Activated CD4-positive, alpha-beta memory T cell treated with anti-CD3 and anti-CD28 coated beads for 36 hours (primary cell): ENCODE measurements at regions not wholly inside any gene's neighbourhood (a gene's known extent, or its start where the extent isn't known, plus 50 kb on each side); places are given as distances from the start of the nearest gene placed in this dataset.
"Not testable (repeated sequence)": the region's sequence is repeated elsewhere in the genome, so short reads cannot be mapped to it uniquely, and the experiment has no call there.

Experiments
- CTCF ChIA-PET: fragments of 350-600 bp; sonication (Branson Sonifier 250); formaldehyde crosslinking; loops from one replicate; lab custom pipeline; 2021; ENCODE audit warnings: antibody characterized with exemption, inconsistent platforms; lab: Charles Lee
- POLR2A ChIA-PET: fragments of 350-600 bp; sonication (Branson Sonifier 250); formaldehyde crosslinking; loops from one replicate; lab custom pipeline; 2021; ENCODE audit warnings: antibody characterized with exemption; lab: Charles Lee
- DNase-seq: peaks from one replicate; pipeline ENCODE4 v3.0.0-alpha.2; 2020
- H3K27ac Mint-ChIP-seq: one replicate; pipeline ENCODE4 v1.8.0; 2021; ENCODE audit warnings: mixed read lengths
- H3K27me3 Mint-ChIP-seq: one replicate; pipeline ENCODE4 v1.8.0; 2021; ENCODE audit warnings: mixed read lengths
- H3K36me3 Mint-ChIP-seq: one replicate; pipeline ENCODE4 v1.8.0; 2021; ENCODE audit warnings: mixed read lengths
- H3K4me1 Mint-ChIP-seq: one replicate; pipeline ENCODE4 v1.8.0; 2021; ENCODE audit warnings: low read depth, mixed read lengths
- H3K4me3 Mint-ChIP-seq: one replicate; pipeline ENCODE4 v1.8.0; 2021; ENCODE audit warnings: mild to moderate bottlenecking, mixed read lengths
- H3K9me3 Mint-ChIP-seq: one replicate; pipeline ENCODE4 v1.8.0; 2021; ENCODE audit warnings: mixed read lengths
- intact Hi-C: fragments of 100-400 bp; cut with micrococcal nuclease; formaldehyde crosslinking; loops from one replicate; pipeline ENCODE4 v1.15.1; 2023

GRCh38 chr5:98524773-98525172, 248.7 kb upstream of the RGMB start:
- Mint-ChIP-seq H3K9me3 (no peaks in the 10 kb centered on the region), H3K4me1 (no peaks in the 10 kb centered on the region), H3K36me3 (no peaks in the 10 kb centered on the region), H3K27ac (no peak overlapping the region), H3K4me3 (no peak overlapping the region), H3K27me3 (peaks cover 2% of the 10 kb centered on the region)
- ChIA-PET CTCF (no interaction called here), POLR2A (no interaction called here)
- DNase-seq = no peak
- intact Hi-C loops = no loop called here

- no peak overlapping the region for H3K27ac Mint-ChIP-seq
- DNase-seq = no peak
- no peaks in the 10 kb centered on the region for H3K36me3 Mint-ChIP-seq
- CTCF ChIA-PET = no interaction called here
- intact Hi-C loops = no loop called here
- no peak overlapping the region for H3K4me3 Mint-ChIP-seq
- H3K9me3 Mint-ChIP-seq = no peaks in the 10 kb centered on the region
- POLR2A ChIA-PET = no interaction called here
- peaks cover 2% of the 10 kb centered on the region for H3K27me3 Mint-ChIP-seq
- no peaks in the 10 kb centered on the region for H3K4me1 Mint-ChIP-seq
These were observed 245.6 kb upstream of the RGMB start for GRCh38 chr5:98527846-98528245.

- H3K27me3 Mint-ChIP-seq = no peaks in the 10 kb centered on the region
- intact Hi-C loops = no loop called here
- H3K36me3 Mint-ChIP-seq = no peaks in the 10 kb centered on the region
- no peak overlapping the region for H3K4me3 Mint-ChIP-seq
- no peak overlapping the region for H3K27ac Mint-ChIP-seq
- ChIA-PET CTCF (no interaction called here), POLR2A (no interaction called here)
- no peaks in the 10 kb centered on the region for H3K4me1 Mint-ChIP-seq
- no peaks in the 10 kb centered on the region for H3K9me3 Mint-ChIP-seq
- DNase-seq = no peak
These were observed 244.1 kb upstream of the RGMB start for GRCh38 chr5:98529321-98529720.

GRCh38 chr5:98530224-98530623, 243.2 kb upstream of the RGMB start:
- intact Hi-C loops = no loop called here
- Mint-ChIP-seq H3K27ac (no peak overlapping the region), H3K27me3 (no peaks in the 10 kb centered on the region), H3K4me3 (no peak overlapping the region), H3K36me3 (no peaks in the 10 kb centered on the region), H3K9me3 (no peaks in the 10 kb centered on the region), H3K4me1 (no peaks in the 10 kb centered on the region)
- CTCF ChIA-PET = no interaction called here
- POLR2A ChIA-PET = no interaction called here
- no peak for DNase-seq

DNA sequence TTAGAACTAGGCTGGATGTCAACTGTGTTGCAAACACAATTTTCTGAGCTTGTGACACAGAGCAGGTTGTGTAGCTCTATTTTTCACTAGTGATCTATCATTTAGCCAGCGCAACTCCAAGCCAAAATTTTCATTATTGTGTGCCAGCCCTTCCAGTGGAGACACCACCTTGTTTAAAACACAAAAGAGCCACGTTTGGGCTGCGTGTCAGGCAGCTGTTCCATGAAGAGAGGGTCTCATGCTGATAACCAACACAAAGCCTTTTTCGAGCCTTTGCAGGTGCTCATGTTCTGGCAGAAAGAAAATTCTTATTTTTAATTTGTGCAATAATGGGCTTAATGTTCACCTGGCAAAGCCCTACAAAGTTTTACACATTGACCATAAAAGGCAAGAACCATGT, 237.6 kb upstream of the RGMB start:
- ChIA-PET CTCF (no interaction called here), POLR2A (no interaction called here)
- Mint-ChIP-seq H3K9me3 (peaks cover 3% of the 10 kb centered on the region), H3K27ac (no peak overlapping the region), H3K4me1 (no peaks in the 10 kb centered on the region), H3K27me3 (peaks cover 3% of the 10 kb centered on the region), H3K36me3 (peaks cover 1% of the 10 kb centered on the region), H3K4me3 (no peak overlapping the region)
- no peak for DNase-seq
- intact Hi-C loops = no loop called here

GRCh38 chr5:98540056-98540455, 233.4 kb upstream of the RGMB start:
- Mint-ChIP-seq H3K4me3 (no peak overlapping the region), H3K4me1 (no peaks in the 10 kb centered on the region), H3K36me3 (peaks cover 2% of the 10 kb centered on the region), H3K27ac (no peak overlapping the region), H3K27me3 (peaks cover 3% of the 10 kb centered on the region), H3K9me3 (peaks cover 19% of the 10 kb centered on the region)
- intact Hi-C loops = no loop called here
- CTCF ChIA-PET = no interaction called here
- POLR2A ChIA-PET = no interaction called here
- DNase-seq = no peak

GRCh38 chr5:98541641-98542040, 231.8 kb upstream of the RGMB start:
- no peak for DNase-seq

GRCh38 chr5:98543490-98543889, 230.0 kb upstream of the RGMB start:
- intact Hi-C loops = no loop called here
- POLR2A ChIA-PET = no interaction called here

More at GRCh38 chr5:98541641-98542040, 231.8 kb upstream of the RGMB start:
- ChIA-PET CTCF (no interaction called here), POLR2A (interaction anchor here (0.6 kb wide), 1 partner anchor 86 kb away, joined by 3 read pairs; no protein-coding TSS in a partner anchor)
- Mint-ChIP-seq H3K36me3 (peaks cover 2% of the 10 kb centered on the region), H3K27ac (no peak overlapping the region), H3K9me3 (peaks cover 19% of the 10 kb centered on the region), H3K4me3 (no peak overlapping the region), H3K27me3 (no peaks in the 10 kb centered on the region), H3K4me1 (no peaks in the 10 kb centered on the region)
- intact Hi-C loops = no loop called here

GRCh38 chr5:98546924-98547323, 226.5 kb upstream of the RGMB start:
- not testable (repeated sequence) for H3K27me3 Mint-ChIP-seq

More at GRCh38 chr5:98543490-98543889, 230.0 kb upstream of the RGMB start:
- no peak overlapping the region for H3K4me3 Mint-ChIP-seq
- H3K27ac Mint-ChIP-seq = no peak overlapping the region
- peaks cover 19% of the 10 kb centered on the region for H3K9me3 Mint-ChIP-seq
- DNase-seq = no peak
- H3K4me1 Mint-ChIP-seq = no peaks in the 10 kb centered on the region
- CTCF ChIA-PET = no interaction called here
- H3K27me3 Mint-ChIP-seq = no peaks in the 10 kb centered on the region
- peaks cover 2% of the 10 kb centered on the region for H3K36me3 Mint-ChIP-seq

DNA sequence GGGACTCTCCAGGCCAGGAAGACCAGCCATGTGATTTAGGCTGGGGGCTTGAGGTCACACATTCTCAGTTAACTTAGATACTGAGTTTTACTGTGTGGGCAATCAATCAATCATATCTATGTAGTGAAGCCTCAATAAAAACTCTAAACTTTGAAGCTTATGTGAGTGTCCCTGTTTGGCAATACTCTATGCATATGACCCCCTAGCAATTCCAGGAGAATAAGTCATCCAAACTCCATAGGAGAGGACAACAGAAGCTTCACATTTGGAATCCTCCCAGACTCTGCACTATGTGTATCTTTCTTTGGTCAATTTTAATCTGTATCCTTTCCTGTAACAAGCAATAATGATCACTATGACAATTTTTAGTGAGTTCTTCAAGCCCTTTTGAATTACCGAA, 216.8 kb upstream of the RGMB start:
- no peaks in the 10 kb centered on the region for H3K4me1 Mint-ChIP-seq
- H3K27me3 Mint-ChIP-seq = no peaks in the 10 kb centered on the region
- H3K36me3 Mint-ChIP-seq = no peaks in the 10 kb centered on the region
- ChIA-PET POLR2A (no interaction called here), CTCF (no interaction called here)
- H3K4me3 Mint-ChIP-seq = no peak overlapping the region
- DNase-seq = no peak
- no peaks in the 10 kb centered on the region for H3K9me3 Mint-ChIP-seq
- H3K27ac Mint-ChIP-seq = no peak overlapping the region
- intact Hi-C loops = no loop called here

More at GRCh38 chr5:98546924-98547323, 226.5 kb upstream of the RGMB start:
- H3K4me3 Mint-ChIP-seq, POLR2A ChIA-PET, H3K36me3 Mint-ChIP-seq, H3K27ac Mint-ChIP-seq, H3K4me1 Mint-ChIP-seq, DNase-seq, H3K9me3 Mint-ChIP-seq, CTCF ChIA-PET, intact Hi-C loops: not testable (repeated sequence)

DNA sequence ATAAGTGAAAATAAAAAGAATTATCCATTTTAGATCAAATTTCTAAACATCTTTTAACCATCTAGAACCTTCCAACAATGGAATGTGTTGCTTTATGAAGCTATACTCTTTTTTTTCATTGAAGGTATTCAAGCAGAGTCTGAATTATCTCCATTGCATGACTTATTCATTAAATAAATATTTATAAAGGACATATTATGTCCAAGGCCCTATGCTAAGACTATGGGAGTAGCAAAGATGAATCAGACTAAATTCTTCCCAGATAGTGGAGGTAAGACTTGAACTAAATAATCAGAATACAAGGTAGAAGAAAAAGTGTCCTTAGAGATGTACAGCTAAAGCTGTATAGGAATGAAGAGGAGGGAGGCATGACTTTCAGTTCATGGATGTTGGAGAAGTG, 215.5 kb upstream of the RGMB start:
- Mint-ChIP-seq H3K4me3 (no peak overlapping the region), H3K27me3 (no peaks in the 10 kb centered on the region), H3K9me3 (no peaks in the 10 kb centered on the region), H3K27ac (no peak overlapping the region), H3K4me1 (no peaks in the 10 kb centered on the region), H3K36me3 (no peaks in the 10 kb centered on the region)
- CTCF ChIA-PET = no interaction called here
- POLR2A ChIA-PET = no interaction called here
- DNase-seq = no peak
- intact Hi-C loops = no loop called here

- no peak overlapping the region for H3K27ac Mint-ChIP-seq
- no peaks in the 10 kb centered on the region for H3K9me3 Mint-ChIP-seq
- ChIA-PET CTCF (no interaction called here), POLR2A (no interaction called here)
- H3K4me1 Mint-ChIP-seq = no peaks in the 10 kb centered on the region
- DNase-seq = no peak
- H3K36me3 Mint-ChIP-seq = no peaks in the 10 kb centered on the region
- no peak overlapping the region for H3K4me3 Mint-ChIP-seq
- H3K27me3 Mint-ChIP-seq = no peaks in the 10 kb centered on the region
- intact Hi-C loops = no loop called here
These were observed 209.4 kb upstream of the RGMB start for GRCh38 chr5:98563885-98564653.

GRCh38 chr5:98564836-98565235, 208.6 kb upstream of the RGMB start:
- Mint-ChIP-seq H3K27me3 (no peaks in the 10 kb centered on the region), H3K9me3 (no peaks in the 10 kb centered on the region), H3K4me3 (no peak overlapping the region), H3K4me1 (no peaks in the 10 kb centered on the region), H3K27ac (no peak overlapping the region), H3K36me3 (no peaks in the 10 kb centered on the region)
- intact Hi-C loops = no loop called here
- CTCF ChIA-PET = no interaction called here
- POLR2A ChIA-PET = no interaction called here
- DNase-seq = no peak
